NCI-H460 (cell line): ENCODE measurements at regions not wholly inside any gene's neighbourhood (a gene's known extent, or its start where the extent isn't known, plus 50 kb on each side); places are given as distances from the start of the nearest gene placed in this dataset.

Source experiments
- DNase-seq: peaks from one replicate; pipeline ENCODE4 v3.0.0-alpha.2; 2016; ENCODE audit warnings: low read depth; ENCODE audit errors: extremely low read depth

DNA sequence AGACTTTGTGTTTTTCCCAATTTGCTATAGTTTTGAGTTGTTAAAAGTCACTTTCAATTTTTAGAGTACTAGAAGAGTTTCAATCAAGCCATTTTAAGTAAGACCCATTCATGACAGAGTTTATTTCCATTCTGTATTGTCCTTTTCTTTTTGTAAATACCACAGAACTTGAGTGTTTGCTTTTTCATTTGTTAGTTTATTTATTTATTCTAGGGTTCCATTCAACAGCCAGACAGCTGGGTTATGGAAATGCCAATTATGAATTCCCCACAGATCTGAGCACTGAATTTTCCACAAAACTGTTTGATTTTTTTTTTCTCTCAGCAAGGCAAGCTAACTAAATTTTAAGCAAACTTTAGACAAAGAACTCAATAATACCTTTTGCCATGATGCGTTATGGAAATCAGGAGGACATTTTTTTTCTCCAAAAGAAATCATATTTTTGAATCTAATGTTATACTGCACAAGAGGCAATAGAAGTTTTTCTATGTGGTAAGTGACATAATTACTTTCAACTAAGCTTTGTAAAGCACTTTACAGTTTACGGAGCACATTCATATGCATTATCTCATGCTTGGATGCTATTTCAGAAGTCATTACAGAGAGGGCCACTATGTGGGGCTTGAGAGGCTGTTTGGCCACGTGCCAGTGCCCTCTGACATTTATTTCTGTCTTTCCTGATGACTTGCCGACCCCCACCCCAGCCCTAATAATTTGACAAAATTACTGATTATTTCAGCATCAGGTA is 181.5 kb downstream of the VRK1 start:
- DNase-seq, result no peak

DNA sequence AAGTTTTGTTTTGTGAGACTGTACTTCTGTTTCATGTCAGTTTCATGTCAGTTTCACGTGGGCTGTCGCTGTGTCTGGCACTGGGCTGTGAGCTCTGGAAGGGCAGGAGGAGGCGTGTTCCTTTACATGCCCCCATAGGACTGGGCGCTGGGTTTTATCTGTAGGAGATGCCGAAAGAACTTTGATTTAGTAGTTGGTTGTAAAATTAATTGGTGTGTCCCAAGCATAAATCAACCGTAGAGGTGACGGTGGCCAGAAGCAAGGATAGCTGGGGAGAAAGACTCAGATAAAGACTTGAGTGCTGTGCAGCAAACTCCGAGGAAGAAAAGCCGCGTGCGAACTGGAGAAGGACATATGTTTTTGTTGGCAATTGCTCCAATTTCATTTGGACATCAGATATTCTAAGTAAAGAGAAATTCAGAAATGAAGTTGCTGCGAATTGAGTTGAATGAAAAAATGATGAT is 182.5 kb downstream of the VRK1 start:
- DNase-seq, result no peak

DNA sequence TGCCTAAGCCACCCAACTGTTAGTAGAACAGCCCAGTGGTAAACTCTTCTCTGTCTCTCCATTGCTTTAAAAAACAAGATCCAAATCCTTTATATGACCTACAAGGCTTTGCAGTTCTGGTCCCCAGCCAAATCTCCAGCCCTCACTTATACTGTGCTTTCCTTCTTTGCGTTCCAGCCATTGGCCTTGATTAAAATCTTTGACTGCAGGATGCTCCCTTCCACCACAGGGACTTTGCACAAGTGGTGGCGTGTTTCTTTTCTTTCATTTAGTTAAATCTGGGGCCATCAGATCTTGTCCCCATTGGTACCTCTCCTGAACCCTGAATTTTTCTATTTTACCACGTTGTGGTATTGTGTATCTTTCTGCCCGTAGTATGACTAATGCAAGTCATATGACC is 183.7 kb downstream of the VRK1 start:
- no peak for DNase-seq

DNA sequence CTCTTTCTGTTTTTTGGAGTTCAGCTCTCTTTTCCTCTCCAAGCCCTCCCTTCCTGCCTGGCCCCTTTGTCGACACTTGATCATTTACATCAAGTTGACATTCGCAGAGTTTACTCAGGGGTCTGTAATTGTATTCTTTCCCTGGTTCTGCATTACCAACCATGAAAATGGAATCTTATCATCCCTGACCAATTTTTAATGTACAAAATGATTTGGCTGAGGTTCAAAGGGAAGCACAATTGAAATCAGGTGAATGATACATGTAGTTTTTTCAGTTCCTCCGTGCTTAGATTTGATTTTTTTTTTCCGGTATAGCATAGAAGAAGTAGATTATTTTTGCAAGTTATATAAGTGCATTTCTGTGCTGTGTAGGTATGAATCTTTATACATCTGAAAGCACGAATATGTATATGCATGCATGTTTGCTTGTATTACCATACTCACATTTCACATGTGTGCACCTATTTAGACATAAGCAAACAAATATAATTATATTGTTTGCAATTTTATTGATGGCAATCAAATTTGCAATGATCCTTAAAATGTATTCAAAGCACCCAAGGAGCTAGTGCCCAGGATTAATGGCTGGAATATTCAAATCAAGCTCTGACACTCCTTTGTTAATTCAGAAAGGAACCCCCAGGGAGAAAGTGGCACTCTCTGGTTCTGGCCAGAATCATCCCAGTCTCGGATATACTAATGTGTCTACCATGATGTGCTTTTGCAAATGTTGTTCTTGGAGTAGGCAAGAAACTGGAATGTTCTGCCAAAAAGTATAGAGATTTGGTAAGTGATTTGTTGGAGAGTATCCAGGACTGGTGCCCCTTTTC is 189.3 kb downstream of the VRK1 start:
- no peak for DNase-seq

DNA sequence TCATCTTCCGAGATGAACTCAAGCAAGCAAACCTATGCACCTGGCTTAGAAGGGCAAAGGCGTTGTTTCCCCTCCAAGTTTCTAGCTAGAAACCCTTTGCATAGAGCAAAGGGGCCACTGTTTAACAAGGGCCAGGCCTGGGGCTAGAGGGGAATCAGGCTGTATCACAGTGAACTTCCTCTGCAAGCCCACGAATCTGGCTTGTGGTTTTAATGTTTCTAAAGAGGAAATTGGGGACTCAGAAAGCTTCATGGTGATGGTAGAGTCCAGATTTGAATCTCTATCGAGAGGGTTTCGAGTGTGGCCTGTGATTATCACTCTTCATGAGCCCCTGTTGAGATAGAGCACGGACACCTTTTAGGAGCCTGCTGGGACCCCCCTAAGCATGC is 189.9 kb downstream of the VRK1 start:
- DNase-seq, result no peak

DNA sequence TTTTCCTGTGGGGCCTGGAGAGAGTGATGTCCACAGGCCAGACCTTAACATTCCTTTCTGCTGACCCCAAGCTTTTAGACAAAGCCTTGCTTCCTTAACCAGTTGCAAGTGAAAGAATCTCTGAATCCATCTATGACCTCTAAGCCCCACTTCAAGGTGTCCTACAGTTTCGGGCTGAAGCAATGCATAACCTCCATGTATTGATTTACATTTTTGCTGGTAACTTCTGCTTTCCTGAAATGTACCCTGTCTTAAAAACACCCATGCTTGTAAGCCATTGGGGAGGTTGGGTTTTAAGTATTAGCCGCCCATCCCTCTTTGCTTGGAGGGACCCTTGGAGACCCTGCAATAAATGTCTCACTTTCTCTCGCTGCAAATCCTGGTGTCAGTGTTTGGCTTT is 190.6 kb downstream of the VRK1 start:
- no peak for DNase-seq

DNA sequence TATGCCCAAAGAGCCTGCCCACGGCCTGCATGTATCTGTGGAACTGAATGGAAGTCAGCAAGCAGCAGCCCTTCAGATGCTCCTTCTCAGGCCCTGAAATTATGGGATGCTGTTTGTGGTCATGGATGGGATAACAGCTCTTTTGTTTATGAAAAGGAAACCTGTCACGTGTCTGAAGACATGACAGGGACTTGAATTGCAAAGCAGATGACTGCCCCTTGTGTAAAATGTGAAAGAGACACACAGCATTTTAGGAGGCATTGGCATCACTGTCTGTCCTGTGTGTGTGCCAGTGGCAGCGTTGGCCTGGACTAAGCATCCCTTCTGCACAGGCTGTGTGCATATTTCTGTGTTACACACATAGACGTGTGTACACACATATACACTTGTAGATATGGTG is 192.1 kb downstream of the VRK1 start:
- no peak for DNase-seq

DNA sequence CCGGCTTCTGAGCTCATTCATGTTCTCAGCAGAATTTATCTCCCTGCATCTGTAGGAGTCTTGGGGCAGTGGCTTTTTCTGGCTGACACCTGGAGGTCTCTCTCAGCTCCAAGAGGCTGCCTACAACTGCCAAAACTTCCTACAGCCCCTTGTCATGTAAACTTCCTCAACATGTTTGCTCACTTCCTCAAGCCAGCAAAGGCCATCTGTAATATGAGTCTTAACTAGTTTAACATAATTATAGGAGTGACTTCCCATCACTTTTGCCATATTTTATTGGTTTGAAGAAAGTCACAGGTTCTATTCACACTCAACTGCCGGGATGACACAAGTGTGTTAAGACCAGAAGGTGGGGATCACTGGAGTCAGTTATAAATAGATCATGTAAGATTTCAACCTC is 194.0 kb downstream of the VRK1 start:
- DNase-seq, result no peak

DNA sequence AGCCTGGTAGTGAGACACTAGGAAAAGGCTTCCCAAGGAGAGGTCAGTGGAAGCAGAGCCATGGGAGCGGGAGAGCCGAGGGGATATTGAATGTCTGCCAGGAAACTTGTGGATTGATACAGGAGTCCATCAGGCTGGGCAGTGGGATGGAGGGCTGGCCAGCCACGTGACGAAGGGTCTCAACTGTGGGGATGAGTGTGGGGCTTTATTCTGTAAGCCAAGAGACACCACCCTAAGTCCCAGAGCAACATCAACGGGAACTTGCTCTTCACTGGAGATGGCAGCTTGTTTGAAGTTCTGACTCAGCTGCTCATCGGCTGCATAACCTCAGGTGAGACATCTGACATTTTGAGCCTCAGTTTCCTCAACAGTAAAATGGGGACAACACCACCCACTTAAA is 197.8 kb downstream of the VRK1 start:
- DNase-seq, result no peak

DNA sequence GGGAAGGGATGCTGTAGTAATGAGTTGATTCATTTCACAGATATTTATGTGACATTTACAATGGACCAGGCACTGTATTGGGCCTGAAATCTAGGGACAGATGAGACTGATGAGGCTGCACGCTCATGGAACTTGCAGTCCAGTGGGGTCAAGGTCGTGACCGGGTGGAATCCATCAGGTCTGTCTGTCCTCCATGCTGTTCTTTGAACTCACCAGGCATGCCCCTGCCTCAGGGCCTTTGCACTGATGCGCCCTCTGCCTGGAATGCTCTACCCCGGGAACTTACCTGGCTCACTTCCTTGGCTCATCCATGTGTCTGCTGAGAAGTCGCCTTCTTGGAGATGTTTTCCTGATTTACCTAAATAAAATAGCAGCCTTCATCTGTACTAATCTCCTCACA is 200.1 kb downstream of the VRK1 start:
- DNase-seq, result no peak

DNA sequence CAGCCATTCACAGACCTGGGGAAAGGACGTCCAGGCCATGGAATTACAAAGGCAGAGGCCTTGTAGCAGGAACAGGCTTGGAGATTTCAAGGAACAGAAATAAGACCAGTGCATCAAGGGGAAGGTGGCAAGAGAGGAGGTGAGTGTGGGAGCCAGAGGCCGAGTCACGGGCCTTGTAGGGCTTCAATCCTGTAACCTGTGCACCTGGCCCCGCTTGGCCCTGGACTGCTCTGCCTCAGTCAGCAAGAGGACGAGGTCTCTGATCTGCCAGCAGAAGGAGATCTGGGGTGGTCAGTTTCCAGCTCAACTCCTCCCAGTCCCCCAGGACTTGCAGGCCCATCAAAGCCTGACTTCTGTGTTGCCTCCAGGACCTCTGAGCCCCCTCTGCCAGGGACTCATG is 200.8 kb downstream of the VRK1 start:
- DNase-seq, result no peak

DNA sequence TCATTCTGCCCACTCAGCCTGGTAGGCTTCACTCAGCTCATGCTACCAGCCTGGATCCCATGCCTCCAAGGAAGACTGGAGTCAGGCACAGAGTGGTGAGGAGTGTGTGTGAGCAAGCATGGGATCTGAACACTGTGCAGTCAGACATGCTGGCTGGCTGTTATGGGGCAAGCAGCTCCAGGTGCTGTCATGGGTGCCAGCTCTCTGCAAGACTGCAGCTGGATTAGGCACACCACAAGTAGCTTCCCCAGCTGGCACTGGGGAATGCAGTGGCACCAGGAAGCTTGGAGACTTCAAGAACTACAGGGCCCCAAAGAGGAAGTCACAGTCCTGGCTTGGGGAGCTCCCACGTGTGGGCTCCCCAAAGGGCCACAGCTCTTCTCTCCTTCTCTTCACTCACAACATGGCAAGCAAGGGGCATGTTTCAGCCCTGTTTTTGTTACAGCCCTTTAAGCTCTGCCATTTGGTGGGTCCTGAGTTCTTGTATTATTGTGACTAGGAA is 202.5 kb downstream of the VRK1 start:
- no peak for DNase-seq

DNA sequence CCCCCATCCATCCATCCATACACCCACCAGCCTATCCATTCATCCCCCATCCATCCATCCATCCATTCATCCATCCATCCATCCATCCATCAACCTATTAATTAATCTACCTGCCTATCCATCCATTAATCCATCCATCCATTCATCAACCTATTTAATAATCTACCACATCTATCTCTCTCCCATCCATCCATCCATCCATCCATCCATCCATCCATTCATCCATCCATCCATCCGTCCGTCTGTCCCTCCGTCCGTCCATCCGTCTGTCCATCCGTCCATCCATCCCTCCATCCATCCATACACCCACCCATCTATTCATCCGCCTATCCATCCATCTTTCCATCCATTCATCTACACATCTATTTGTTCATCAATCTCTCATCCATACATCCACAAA is 205.3 kb downstream of the VRK1 start:
- DNase-seq, result no peak

DNA sequence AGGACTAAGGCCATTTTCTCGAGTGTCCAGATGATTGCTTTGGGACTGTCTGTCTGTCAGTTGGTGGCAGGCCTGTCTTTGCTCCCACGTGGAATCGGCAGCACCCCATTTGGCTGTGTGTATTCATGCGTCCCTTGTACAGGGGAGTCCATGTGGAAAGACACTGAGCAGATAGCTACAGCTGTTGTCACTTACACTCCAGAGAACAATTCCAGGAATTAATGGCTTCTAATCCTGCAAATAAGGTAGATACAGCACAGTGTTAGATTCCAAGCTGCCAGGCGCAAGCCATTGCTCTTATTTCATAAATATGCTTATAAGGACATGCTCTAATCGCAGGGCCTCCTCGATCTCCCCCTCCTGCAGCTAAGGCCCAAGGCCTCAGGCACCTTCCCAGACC is 208.8 kb downstream of the VRK1 start:
- no peak for DNase-seq

DNA sequence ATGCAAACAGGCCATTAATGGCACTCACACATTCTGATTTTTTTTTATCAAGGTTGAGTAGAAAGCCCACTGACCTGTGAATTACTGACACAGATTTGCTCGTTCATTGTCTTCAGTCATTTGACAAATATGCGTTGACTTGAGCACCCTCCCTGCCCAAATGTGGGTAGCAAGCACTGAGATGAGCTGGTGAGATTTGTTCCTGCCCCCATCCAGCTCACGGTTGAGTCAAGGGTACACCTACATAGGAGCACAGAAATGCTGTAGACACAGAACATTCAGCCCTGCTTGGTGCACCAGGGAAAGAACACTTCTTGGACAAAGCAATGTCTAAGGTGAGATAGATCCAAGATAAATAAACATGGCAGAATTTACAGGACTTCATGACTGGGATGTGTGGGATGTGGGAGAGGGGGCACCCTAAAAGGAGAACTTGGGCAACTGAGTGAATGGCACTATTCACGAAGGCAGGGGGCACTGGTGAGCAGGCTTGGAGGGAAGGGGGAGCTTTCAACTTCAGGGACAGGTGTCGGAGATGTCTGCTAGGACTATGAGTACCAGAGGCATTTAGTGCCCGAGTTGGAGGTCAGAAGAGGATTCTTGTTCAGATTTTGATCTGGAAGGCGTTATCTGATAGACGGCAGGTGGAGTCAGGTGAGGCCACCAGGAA is 213.4 kb downstream of the VRK1 start:
- DNase-seq, result no peak

DNA sequence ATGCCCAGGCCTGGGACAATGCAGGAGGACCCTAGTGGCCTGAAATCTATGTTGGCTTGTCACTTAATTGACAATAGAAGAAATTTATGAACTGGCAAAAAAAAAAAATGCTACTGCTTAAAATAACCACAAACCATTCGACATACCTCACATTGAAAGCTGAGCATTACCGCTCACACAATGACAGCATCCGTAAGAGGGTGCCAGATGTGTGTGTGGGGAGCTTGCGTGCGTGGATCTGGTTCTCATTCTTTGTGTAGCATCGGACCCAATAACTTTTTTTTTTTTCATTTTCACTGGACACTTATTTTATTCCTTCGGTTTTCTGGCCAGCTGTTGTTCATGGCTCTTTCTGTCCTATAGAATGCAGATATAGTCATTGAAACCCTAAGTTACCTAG is 216.7 kb downstream of the VRK1 start:
- DNase-seq, result no peak

DNA sequence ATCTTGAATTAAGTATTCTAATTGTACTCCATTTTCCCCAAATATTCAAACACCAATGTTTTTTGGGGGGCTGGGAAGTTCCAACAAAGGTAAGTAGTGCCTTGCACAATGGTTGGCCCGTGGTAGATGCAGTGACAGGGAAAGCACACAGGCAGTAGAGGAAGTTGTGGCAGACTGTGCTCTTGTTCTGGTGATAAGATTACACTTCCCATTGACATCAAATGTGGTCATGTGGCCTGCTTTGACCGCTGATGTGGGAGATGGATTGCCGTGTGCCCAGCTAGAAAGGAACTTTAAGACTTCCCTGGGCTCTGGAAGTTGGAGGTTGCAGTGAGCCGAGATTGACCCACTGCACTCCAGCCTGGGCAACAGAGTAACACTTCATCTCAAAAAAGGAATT is 223.8 kb downstream of the VRK1 start:
- no peak for DNase-seq

DNA sequence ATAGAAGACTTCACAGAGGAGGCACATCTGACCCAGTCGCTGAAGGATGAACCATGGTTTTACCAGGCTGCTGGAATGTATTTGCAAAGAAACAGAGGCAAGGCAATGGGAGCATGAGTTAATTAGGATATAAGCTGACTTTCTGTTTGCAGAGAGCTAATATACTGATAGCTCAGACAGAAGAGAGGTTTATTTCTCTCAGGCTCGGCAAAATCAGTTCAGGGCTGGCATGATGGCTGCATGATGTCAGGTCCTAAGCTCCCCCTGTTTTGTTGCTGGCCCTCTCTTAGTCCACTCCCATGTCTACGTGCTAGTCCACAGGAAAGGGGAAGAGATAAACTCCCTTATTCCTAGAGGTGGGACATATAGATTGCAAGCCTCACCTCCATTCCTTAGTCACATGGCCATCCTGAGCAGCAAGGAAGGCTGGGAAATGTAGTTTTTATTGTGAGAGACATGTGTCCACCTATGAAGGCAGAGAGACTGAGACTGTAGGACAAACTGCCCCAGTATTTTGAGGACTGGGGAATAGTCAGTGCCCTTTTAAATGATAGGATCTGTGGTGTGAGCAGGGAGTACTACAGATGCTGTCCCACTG is 224.5 kb downstream of the VRK1 start:
- DNase-seq, result no peak

DNA sequence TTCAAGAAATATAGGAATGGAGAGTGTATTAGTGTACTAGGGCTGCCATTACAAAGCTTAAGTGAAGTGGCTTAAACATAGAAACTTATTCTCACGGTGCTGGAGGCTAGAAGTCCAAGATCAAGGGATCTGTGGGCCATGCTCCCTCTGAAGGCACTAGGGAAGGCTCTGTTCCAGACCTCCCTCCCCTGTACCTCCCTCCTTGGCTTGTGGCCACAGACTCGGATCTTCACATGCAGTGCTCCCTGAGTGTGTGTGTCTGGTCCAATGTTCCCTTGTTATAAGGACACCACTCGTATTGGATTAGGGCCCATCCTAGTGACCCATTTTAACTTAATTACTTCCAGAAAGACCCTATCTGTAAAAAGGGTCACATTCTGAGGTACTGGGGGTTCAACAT is 225.6 kb downstream of the VRK1 start:
- no peak for DNase-seq

DNA sequence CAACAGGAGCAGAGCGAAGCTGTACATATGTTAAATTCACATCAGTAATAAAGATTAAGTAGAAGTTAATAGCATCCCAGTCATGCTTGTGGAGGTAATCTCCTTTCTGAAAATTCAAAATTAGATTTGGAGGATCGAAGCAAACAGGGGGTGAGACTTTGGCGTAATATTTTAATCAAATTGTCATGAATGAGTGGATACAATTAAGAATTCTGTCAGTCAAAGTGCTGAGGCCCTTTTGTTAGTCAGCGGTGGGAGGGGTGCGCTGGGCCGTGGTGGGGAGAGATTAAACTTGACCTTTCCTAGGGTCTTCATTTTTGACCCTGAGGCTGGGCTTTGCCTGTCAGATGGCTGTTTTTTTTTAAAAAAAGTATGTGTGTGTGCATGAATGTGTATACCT is 226.7 kb downstream of the VRK1 start:
- DNase-seq, result no peak

DNA sequence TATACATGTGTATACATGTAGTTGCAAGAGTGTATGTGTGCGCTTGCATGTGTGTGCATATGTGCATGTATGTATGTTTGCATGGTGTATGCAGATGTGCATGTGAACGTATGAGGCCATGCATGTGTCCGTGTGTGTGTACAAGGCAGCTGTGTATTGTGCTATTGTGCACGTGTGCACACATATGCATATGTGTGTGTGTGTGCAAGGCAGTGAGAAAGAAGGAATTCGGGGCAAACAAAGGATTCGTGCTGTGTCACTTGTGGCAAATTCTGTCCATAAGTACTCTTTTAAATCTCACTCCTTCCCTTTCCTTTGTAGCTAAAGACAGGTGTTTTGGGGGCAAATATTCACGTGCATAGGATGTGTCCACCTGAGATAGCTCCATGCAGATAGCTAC is 227.1 kb downstream of the VRK1 start:
- DNase-seq, result no peak
